PC-9 (cell line): ENCODE measurements at regions not wholly inside any gene's neighbourhood (a gene's known extent, or its start where the extent isn't known, plus 50 kb on each side); places are given as distances from the start of the nearest gene placed in this dataset.

Source experiments
- EZH2 ChIP-seq: fragments of 200-600 bp; sonication (generic); IDR thresholded peaks from 2 replicates; pipeline ENCODE4 v1.8.0; 2017; ENCODE audit warnings: antibody characterized with exemption, low read depth
- TF ChIP-seq, protein P1 (sequence below): fragments of 200-600 bp; sonication (generic); conservative IDR thresholded peaks from 2 replicates; pipeline ENCODE4 v1.6.1; 2017; ENCODE audit warnings: mixed run types, antibody characterized with exemption, mild to moderate bottlenecking, moderate library complexity

DNA sequence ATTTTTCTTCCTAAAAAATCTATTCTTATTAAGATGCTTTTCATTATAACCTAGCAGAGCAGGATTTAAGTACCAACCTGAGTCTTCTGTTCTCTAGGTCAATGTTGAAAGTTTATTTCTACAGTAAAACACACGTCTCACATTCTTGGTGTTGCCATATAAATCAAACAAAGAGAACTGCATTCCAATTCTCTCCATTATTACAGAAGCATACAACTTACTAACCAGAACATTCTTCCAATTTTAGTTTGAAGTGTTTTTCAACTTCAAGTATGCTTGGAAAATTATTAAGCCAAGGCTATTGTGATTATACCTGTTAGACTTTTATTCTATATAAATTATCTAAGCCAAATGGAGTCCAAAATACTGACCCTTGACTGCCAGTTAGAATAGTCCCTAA lies 110.4 kb upstream of the PMFBP1 start:
- TF ChIP-seq, protein P1, sequence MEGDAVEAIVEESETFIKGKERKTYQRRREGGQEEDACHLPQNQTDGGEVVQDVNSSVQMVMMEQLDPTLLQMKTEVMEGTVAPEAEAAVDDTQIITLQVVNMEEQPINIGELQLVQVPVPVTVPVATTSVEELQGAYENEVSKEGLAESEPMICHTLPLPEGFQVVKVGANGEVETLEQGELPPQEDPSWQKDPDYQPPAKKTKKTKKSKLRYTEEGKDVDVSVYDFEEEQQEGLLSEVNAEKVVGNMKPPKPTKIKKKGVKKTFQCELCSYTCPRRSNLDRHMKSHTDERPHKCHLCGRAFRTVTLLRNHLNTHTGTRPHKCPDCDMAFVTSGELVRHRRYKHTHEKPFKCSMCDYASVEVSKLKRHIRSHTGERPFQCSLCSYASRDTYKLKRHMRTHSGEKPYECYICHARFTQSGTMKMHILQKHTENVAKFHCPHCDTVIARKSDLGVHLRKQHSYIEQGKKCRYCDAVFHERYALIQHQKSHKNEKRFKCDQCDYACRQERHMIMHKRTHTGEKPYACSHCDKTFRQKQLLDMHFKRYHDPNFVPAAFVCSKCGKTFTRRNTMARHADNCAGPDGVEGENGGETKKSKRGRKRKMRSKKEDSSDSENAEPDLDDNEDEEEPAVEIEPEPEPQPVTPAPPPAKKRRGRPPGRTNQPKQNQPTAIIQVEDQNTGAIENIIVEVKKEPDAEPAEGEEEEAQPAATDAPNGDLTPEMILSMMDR = no peak
- TF ChIP-seq EZH2 = no peak
